Panc1 (cell line): ENCODE measurements at regions not wholly inside any gene's neighbourhood (a gene's known extent, or its start where the extent isn't known, plus 50 kb on each side); places are given as distances from the start of the nearest gene placed in this dataset.

Experiments
- CTCF ChIP-seq: fragments of 450-650 bp; IDR thresholded peaks from 2 replicates; pipeline ENCODE4 v1.5.1; 2017; ENCODE audit warnings: mild to moderate bottlenecking
- POLR2AphosphoS5 ChIP-seq: IDR thresholded peaks from 2 replicates; pipeline ENCODE4 v1.6.1; 2012; ENCODE audit warnings: mild to moderate bottlenecking, low read depth, low read length, moderate library complexity
- SIN3A ChIP-seq: IDR thresholded peaks from 2 replicates; pipeline ENCODE4 v1.6.1; 2012; ENCODE audit warnings: low read depth, mild to moderate bottlenecking, low read length, moderate library complexity, borderline replicate concordance; ENCODE audit not compliant: insufficient read depth
- TF ChIP-seq, protein P1 (sequence below), 2 experiments: IDR thresholded peaks; 2 replicates each; pipeline ENCODE4 v1.6.1; 2011 to 2012; ENCODE audit warnings: low read depth in 2 of 2, control low read depth in 1 of 2, low read length in 1 of 2, mild to moderate bottlenecking in 1 of 2, moderate library complexity in 1 of 2; ENCODE audit not compliant: insufficient read depth in 1 of 2

GRCh38 chr5:34562791-34563190 is 93.3 kb upstream of the RAI14 start:
- TF ChIP-seq CTCF (no peak), POLR2AphosphoS5 (no peak), SIN3A (no peak)
- TF ChIP-seq, protein P1, sequence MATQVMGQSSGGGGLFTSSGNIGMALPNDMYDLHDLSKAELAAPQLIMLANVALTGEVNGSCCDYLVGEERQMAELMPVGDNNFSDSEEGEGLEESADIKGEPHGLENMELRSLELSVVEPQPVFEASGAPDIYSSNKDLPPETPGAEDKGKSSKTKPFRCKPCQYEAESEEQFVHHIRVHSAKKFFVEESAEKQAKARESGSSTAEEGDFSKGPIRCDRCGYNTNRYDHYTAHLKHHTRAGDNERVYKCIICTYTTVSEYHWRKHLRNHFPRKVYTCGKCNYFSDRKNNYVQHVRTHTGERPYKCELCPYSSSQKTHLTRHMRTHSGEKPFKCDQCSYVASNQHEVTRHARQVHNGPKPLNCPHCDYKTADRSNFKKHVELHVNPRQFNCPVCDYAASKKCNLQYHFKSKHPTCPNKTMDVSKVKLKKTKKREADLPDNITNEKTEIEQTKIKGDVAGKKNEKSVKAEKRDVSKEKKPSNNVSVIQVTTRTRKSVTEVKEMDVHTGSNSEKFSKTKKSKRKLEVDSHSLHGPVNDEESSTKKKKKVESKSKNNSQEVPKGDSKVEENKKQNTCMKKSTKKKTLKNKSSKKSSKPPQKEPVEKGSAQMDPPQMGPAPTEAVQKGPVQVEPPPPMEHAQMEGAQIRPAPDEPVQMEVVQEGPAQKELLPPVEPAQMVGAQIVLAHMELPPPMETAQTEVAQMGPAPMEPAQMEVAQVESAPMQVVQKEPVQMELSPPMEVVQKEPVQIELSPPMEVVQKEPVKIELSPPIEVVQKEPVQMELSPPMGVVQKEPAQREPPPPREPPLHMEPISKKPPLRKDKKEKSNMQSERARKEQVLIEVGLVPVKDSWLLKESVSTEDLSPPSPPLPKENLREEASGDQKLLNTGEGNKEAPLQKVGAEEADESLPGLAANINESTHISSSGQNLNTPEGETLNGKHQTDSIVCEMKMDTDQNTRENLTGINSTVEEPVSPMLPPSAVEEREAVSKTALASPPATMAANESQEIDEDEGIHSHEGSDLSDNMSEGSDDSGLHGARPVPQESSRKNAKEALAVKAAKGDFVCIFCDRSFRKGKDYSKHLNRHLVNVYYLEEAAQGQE (IDR thresholded peaks at IDR 0.05; ENCODE audit: insufficient read depth in 1 of 2, low read depth in 2 of 2, low read length in 1 of 2): no peak
